Lung (tissue), 11 donors: ENCODE measurements at regions not wholly inside any gene's neighbourhood (a gene's known extent, or its start where the extent isn't known, plus 50 kb on each side); places are given as distances from the start of the nearest gene placed in this dataset.

Source experiments
- ATAC-seq: fragments of 200-7000 bp; cut with Tn5 transposase; one replicate; pipeline ENCODE4 v1.9.1; 2020; ENCODE audit warnings: moderate number of reproducible peaks; ENCODE audit not compliant: insufficient read depth, low FRiP score
- DNase-seq, 3 donors: peaks; one replicate each; pipeline ENCODE4 v3.0.0-alpha.2; 2013 to 2017
- H3K27ac ChIP-seq, 2 donors: one replicate each; pipeline ENCODE4 v1.5.1; 2013; ENCODE audit warnings: mild to moderate bottlenecking in 2 of 2, moderate library complexity in 2 of 2, control low read depth in 1 of 2, inconsistent platforms in 1 of 2, low read depth in 1 of 2, low read length in 1 of 2
- H3K27me3 ChIP-seq, 3 donors: one replicate each; pipeline ENCODE4 v1.5.1; 2013; ENCODE audit warnings: low read length in 2 of 3; ENCODE audit not compliant: control insufficient read depth in 3 of 3, insufficient read depth in 3 of 3
- H3K36me3 ChIP-seq, 4 donors: one replicate each; pipeline ENCODE4 v1.5.1; 2013; ENCODE audit warnings: low read length in 4 of 4, mild to moderate bottlenecking in 1 of 4, moderate library complexity in 1 of 4; ENCODE audit not compliant: control insufficient read depth in 4 of 4, insufficient read depth in 4 of 4
- H3K4me1 ChIP-seq, 5 donors: one replicate each; pipeline ENCODE4 v1.5.1; 2013; ENCODE audit warnings: low read length in 5 of 5, mild to moderate bottlenecking in 2 of 5, moderate library complexity in 1 of 5; ENCODE audit not compliant: control insufficient read depth in 5 of 5, insufficient read depth in 5 of 5
- H3K4me3 ChIP-seq: one replicate; pipeline ENCODE4 v1.5.1; 2013; ENCODE audit warnings: mild to moderate bottlenecking, control low read depth, moderate library complexity
- H3K9ac ChIP-seq, 2 donors: one replicate each; pipeline ENCODE4 v1.5.1; 2013; ENCODE audit warnings: low read length in 2 of 2, control low read depth in 1 of 2; ENCODE audit not compliant: insufficient read depth in 1 of 2
- H3K9me3 ChIP-seq, 4 donors: one replicate each; pipeline ENCODE4 v1.5.1; 2013; ENCODE audit warnings: low read length in 3 of 4, mild to moderate bottlenecking in 1 of 4, moderate library complexity in 1 of 4; ENCODE audit not compliant: control insufficient read depth in 4 of 4, insufficient read depth in 3 of 4
- CTCF ChIP-seq: IDR thresholded peaks from 2 replicates; pipeline ENCODE4 v1.5.1; 2012; ENCODE audit warnings: mild to moderate bottlenecking; ENCODE audit errors: control extremely low read depth, extremely low read depth
- WGBS, 2 donors: extraction: QIAGEN DNeasy Blood & Tissue Kit; methylation state at CpG; one replicate each; pipeline ENCODE4 v1.1.7; 2013; 5-methylcytosine and 5-hydroxymethylcytosine counted together
- donor health status: control.
- donor health status: control.
- donor health status: Bipolar disorder and iron deficiency.
- donor health status: healthy.
- donor health status: DM: yes; HTN: yes; CAD: no.

DNA sequence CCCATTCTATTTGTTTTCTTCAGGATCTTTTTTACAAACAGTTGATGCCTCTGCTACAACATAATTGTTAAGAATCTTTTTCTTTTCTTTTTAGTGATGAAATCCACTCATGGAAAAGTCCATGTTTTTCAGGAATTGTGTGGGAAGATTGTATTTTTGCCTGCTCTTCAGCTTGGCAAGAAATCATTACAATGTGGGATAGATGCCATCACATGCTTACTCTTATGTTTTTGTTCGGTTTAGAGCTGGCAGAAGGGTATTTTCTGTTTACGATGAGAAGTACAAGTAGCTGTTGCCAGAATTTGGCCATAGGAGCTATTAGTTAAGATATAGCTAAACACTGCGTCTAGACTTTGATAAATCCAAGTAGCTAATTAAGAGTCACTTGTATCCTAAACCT is 2585.3 kb downstream of the ARAP2 start:
- Histone ChIP-seq H3K27me3 (no peaks in the 10 kb centered on the region), H3K27ac (no peak overlapping the region), H3K4me3 (no peak overlapping the region), H3K9ac (no peak overlapping the region), H3K9me3 (peaks cover 0 to 5% (median 0%) of the 10 kb centered on the region in 4 donors), H3K4me1 (no peaks in the 10 kb centered on the region), H3K36me3 (no peaks in the 10 kb centered on the region)
- peak in 2 of 3 donors; percentile 41 to 55 for DNase-seq
- 66 to 84% methylated on average over 3 of the region's 3 CpGs for WGBS, 2 donors
- ATAC-seq = no peak
- TF ChIP-seq CTCF = no peak

GRCh38 chr4:33661636-33662035 is 2582.7 kb downstream of the ARAP2 start:
- no peak for ATAC-seq
- Histone ChIP-seq H3K4me1 (no peaks in the 10 kb centered on the region), H3K36me3 (no peaks in the 10 kb centered on the region), H3K4me3 (no peak overlapping the region), H3K27ac (no peak overlapping the region), H3K27me3 (no peaks in the 10 kb centered on the region), H3K9ac (no peak overlapping the region), H3K9me3 (peaks cover 0 to 5% (median 0%) of the 10 kb centered on the region in 4 donors)
- no peak for DNase-seq
- TF ChIP-seq CTCF = no peak

DNA sequence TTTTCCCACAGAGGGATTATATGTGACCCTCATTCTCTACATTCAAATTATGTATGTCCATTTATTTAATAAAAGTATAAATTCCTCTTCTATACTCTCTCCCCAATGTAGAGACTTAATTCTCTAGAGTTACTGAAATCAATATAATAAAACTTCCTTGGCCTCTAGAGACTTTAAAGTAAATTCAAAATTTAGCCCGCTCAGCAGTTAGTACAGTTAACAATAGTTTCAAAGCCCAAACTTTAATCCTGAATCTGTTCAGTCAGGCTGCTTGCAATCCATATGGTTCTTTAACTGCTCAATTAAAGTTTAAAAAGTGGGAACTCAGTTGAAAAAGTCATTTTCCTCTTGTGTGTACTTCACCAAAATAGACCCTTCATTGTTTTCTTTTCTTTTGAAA is 2558.4 kb downstream of the ARAP2 start:
- H3K4me3 ChIP-seq = no peak overlapping the region
- H3K9ac ChIP-seq = no peak overlapping the region
- TF ChIP-seq CTCF = no peak
- DNase-seq = no peak
- no peaks in the 10 kb centered on the region for H3K27me3 ChIP-seq
- H3K4me1 ChIP-seq = no peaks in the 10 kb centered on the region
- H3K9me3 ChIP-seq = peaks cover 0 to 5% (median 1%) of the 10 kb centered on the region in 4 donors
- no peaks in the 10 kb centered on the region for H3K36me3 ChIP-seq
- no peak for ATAC-seq
- 95% methylated on average over 1 of the region's 1 CpG for WGBS, 2 donors
- no peak overlapping the region for H3K27ac ChIP-seq

DNA sequence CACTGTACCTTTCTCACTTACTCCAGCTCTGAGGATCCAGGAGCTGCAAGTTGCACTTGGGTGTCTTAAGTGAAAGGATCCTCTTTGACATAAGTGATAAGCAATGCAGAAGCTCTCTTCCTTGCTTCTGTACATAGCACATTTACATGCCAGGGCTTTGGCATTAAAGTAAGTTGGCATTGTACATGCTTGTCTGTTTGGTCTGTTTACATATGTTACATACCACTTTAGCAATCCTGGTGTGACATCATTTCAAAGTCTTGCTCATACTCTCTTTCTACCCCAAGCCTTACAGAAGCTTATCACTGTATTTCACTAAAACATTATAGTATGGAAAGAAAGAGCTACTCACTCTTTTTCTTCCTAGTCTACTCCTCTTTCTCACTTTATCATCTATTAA is 2548.3 kb downstream of the ARAP2 start:
- H3K27me3 ChIP-seq = no peaks in the 10 kb centered on the region
- ATAC-seq (no peak), DNase-seq (peak in 1 of 3 donors; percentile 1)
- TF ChIP-seq CTCF = no peak
- H3K4me3 ChIP-seq = no peak overlapping the region
- H3K36me3 ChIP-seq = no peaks in the 10 kb centered on the region
- no peak overlapping the region for H3K9ac ChIP-seq
- no peaks in the 10 kb centered on the region for H3K4me1 ChIP-seq
- peaks cover 0 to 4% (median under 1%) of the 10 kb centered on the region in 4 donors for H3K9me3 ChIP-seq
- no peak overlapping the region for H3K27ac ChIP-seq
